ENCODE measurements at regions not wholly inside any gene's neighbourhood (a gene's known extent, or its start where the extent isn't known, plus 50 kb on each side); places are given as distances from the start of the nearest gene placed in this dataset.
"Not testable (repeated sequence)": the region's sequence is repeated elsewhere in the genome, so short reads cannot be mapped to it uniquely, and the experiment has no call there.

DNA sequence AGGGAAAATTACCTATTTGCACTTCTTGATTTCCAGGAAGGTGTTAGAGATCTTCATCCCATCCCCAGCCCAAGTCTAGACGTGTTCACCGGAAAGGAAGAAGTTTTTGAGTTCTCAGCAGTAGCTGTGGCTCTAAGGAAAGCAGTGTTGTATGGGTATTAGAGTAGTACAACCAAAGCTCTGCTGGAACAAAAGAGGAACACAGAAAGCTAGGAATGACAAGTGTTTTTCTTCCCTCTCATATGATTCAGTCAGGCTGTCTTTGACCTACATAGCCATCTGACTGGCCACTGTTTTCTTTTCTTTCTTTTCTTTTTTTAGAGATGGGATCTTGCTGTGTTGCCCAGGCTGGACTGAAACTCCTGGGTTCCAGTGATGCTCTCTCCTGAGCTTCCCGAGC lies 82.7 kb upstream of the SLC39A10 start:
- Histone ChIP-seq H3K36me3 (no peaks in the 10 kb centered on the region), H3K27ac (no peak overlapping the region), H3K4me1 (no peaks in the 10 kb centered on the region), H3K27me3 (no peaks in the 10 kb centered on the region), H3K9me3 (no peaks in the 10 kb centered on the region), H3K4me3 (no peak overlapping the region)
- DNase-seq (no peak), ATAC-seq (no peak)
- in situ Hi-C loops (cut with MboI; ENCODE audit: low sequenced_read_pairs in 4 of 4), result loop anchor here in 1 of 4 donors (5.0 kb wide), 1 partner anchor 88 kb away; no protein-coding TSS in a partner anchor
- intact Hi-C loops (cut with DNase I; ENCODE audit: low total_unique reads), result no loop called here
- TF ChIP-seq POLR2A (IDR thresholded peaks at IDR 0.05), result no peak
- TF ChIP-seq, protein P1, sequence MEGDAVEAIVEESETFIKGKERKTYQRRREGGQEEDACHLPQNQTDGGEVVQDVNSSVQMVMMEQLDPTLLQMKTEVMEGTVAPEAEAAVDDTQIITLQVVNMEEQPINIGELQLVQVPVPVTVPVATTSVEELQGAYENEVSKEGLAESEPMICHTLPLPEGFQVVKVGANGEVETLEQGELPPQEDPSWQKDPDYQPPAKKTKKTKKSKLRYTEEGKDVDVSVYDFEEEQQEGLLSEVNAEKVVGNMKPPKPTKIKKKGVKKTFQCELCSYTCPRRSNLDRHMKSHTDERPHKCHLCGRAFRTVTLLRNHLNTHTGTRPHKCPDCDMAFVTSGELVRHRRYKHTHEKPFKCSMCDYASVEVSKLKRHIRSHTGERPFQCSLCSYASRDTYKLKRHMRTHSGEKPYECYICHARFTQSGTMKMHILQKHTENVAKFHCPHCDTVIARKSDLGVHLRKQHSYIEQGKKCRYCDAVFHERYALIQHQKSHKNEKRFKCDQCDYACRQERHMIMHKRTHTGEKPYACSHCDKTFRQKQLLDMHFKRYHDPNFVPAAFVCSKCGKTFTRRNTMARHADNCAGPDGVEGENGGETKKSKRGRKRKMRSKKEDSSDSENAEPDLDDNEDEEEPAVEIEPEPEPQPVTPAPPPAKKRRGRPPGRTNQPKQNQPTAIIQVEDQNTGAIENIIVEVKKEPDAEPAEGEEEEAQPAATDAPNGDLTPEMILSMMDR (IDR thresholded peaks at IDR 0.05 in 4 of 5, conservative IDR thresholded peaks at IDR 0.05 in 1 of 5), result no peak

DNA sequence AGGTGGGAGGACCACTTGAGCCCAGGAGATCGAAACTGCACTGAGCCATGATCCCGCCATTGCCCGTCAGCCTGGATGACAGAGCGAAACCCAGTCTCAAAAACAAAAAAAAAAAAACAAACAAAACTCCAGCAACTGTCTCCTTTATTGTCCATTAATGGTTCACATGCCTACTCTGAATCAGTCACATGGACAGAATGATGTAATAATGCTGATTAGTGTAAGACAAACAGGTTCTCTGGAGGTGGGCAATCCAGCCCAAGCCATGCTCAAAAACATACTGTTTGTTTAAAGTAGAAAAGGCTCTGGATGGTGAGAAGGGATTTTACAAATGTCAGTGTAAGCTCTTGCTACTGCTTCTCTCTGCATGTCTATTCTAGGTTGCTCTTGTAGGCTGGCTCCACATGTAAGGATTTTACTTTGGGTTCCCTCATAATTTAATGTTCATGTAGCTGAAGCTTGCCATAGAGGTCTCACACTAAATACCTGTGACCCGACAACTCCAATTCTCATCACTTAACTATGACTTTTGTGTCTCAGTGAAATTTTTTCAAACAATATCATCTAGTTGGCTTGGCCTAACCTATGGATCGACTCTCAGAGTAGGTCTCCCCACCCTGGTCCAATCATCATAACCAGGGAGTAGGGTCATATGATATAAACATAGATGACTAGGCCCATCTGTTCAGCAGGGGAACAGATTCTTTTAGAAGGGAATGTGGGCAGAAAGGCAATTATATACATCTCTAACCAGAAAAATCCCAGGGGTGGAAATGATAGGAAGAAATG lies 83.9 kb upstream of the SLC39A10 start:
- Histone ChIP-seq H3K4me1 (no peaks in the 10 kb centered on the region), H3K9me3 (no peaks in the 10 kb centered on the region), H3K36me3 (no peaks in the 10 kb centered on the region), H3K4me3 (no peak overlapping the region), H3K27me3 (no peaks in the 10 kb centered on the region), H3K27ac (no peak overlapping the region)
- DNase-seq (no peak), ATAC-seq (no peak)
- in situ Hi-C loops (cut with MboI; ENCODE audit: low sequenced_read_pairs in 4 of 4) (loop anchor here in 1 of 4 donors (5.0 kb wide), 1 partner anchor 89 kb away; no protein-coding TSS in a partner anchor), intact Hi-C loops (cut with DNase I; ENCODE audit: low total_unique reads) (no loop called here)
- TF ChIP-seq, protein P1 (IDR thresholded peaks at IDR 0.05 in 4 of 5, conservative IDR thresholded peaks at IDR 0.05 in 1 of 5), result no peak
- no peak for TF ChIP-seq POLR2A (IDR thresholded peaks at IDR 0.05)

- no peak for ATAC-seq
- intact Hi-C loops (cut with DNase I; ENCODE audit: low total_unique reads), result no loop called here
- no peak for DNase-seq
- H3K27ac ChIP-seq, result no peak overlapping the region
- no peaks in the 10 kb centered on the region for H3K36me3 ChIP-seq
- no peak overlapping the region for H3K4me3 ChIP-seq
- TF ChIP-seq, protein P1 (IDR thresholded peaks at IDR 0.05 in 4 of 5, conservative IDR thresholded peaks at IDR 0.05 in 1 of 5), result no peak
- no peak for TF ChIP-seq POLR2A (IDR thresholded peaks at IDR 0.05)
- H3K9me3 ChIP-seq, result no peaks in the 10 kb centered on the region
- H3K27me3 ChIP-seq, result no peaks in the 10 kb centered on the region
- H3K4me1 ChIP-seq, result no peaks in the 10 kb centered on the region
- in situ Hi-C loops (cut with MboI; ENCODE audit: low sequenced_read_pairs in 4 of 4), result loop anchor here in 1 of 4 donors (5.0 kb wide), 1 partner anchor 92 kb away; no protein-coding TSS in a partner anchor
Measured at GRCh38 chr2:195570329-195570728, 86.7 kb upstream of the SLC39A10 start.

DNA sequence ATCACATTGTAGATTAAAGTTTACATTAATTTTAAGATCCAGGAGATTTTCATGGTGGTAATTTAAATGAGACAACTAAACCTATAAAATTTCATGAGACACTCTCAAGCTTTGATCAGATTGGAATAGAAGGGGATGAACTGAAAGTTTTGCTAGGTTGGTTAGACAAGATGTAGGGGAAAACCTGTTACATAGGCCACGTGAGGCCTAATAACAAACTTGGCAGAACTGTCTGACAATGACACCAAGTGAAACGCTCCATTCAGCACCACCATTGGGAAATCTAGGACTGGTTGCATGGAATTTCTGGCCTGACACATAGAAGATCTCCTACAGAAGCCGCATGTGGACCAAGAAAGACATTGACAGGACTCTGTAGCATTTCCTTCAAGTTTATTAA lies 87.8 kb upstream of the SLC39A10 start:
- Histone ChIP-seq H3K4me1 (no peaks in the 10 kb centered on the region), H3K36me3 (no peaks in the 10 kb centered on the region), H3K27ac (no peak overlapping the region), H3K4me3 (no peak overlapping the region), H3K27me3 (no peaks in the 10 kb centered on the region), H3K9me3 (no peaks in the 10 kb centered on the region)
- no peak for DNase-seq
- no peak for TF ChIP-seq POLR2A (IDR thresholded peaks at IDR 0.05)
- TF ChIP-seq, protein P1 (IDR thresholded peaks at IDR 0.05 in 4 of 5, conservative IDR thresholded peaks at IDR 0.05 in 1 of 5), result no peak
- ATAC-seq, result no peak
- in situ Hi-C loops (cut with MboI; ENCODE audit: low sequenced_read_pairs in 4 of 4) (no loop called here), intact Hi-C loops (cut with DNase I; ENCODE audit: low total_unique reads) (no loop called here)

DNA sequence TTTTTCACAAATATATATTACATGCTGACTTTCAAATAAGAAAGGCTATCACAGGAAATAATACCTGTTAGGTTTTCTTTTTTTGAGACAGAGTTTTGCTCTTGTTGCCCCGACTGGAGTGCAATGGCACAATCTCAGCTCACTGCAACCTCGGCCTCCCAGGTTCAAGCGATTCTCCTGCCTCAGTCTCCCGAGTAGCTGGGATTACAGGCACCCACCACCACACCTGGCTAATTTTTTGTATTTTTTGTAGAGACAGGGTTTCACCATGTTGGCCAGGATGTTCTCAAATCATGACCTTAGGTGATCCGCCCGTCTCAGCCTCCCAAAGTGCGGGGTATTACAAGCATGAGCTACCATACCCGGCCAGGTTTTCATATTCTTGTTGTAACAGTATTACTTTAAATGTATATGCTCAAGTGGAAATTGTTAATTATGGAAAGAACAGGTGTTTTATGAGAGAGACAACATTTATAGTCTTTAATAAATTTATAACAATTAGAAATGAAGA lies 92.3 kb upstream of the SLC39A10 start:
- H3K27me3 ChIP-seq; H3K4me3 ChIP-seq; intact Hi-C loops (cut with DNase I; ENCODE audit: low total_unique reads); H3K4me1 ChIP-seq; ATAC-seq; H3K9me3 ChIP-seq; H3K27ac ChIP-seq; H3K36me3 ChIP-seq; DNase-seq; in situ Hi-C loops (cut with MboI; ENCODE audit: low sequenced_read_pairs in 4 of 4): not testable (repeated sequence)
